MM.1S (cell line): ENCODE measurements at regions not wholly inside any gene's neighbourhood (a gene's known extent, or its start where the extent isn't known, plus 50 kb on each side); places are given as distances from the start of the nearest gene placed in this dataset.

Experiments
- CTCF ChIP-seq: fragments of 300-600 bp; sonication (generic); IDR thresholded peaks from 2 replicates; pipeline ENCODE4 v1.5.1; 2016; ENCODE audit warnings: antibody characterized with exemption, low read length, mixed read lengths
- EZH2 ChIP-seq: fragments of 300-600 bp; sonication (generic); optimal IDR thresholded peaks from 2 replicates; pipeline ENCODE3; 2017; ENCODE audit warnings: low read depth, mild to moderate bottlenecking, antibody characterized with exemption, low read length, mixed read lengths
- EZH2phosphoT487 ChIP-seq: fragments of 300-600 bp; sonication (generic); IDR thresholded peaks from 2 replicates; pipeline ENCODE4 v1.6.1; 2018; ENCODE audit warnings: antibody characterized with exemption, low read length

- TF ChIP-seq CTCF (no peak), EZH2phosphoT487 (no peak), EZH2 (no peak)
These were observed 74.9 kb upstream of the RAP2C start for GRCh38 chrX:132294192-132294591.
